Caco-2 (cell line): ENCODE measurements at regions not wholly inside any gene's neighbourhood (a gene's known extent, or its start where the extent isn't known, plus 50 kb on each side); places are given as distances from the start of the nearest gene placed in this dataset.

Experiments
- BruUV-seq: library from RNA; stranded (reverse); fragments of 400-500 nt; replicated peaks from 2 replicates; lab custom pipeline; 2021; lab: Mats Ljungman, UMichigan
- CTCF ChIA-PET: fragments of 300-600 bp; sonication (Branson Sonifier 250); formaldehyde crosslinking; loops from one replicate; lab custom pipeline; 2022; ENCODE audit warnings: antibody characterized with exemption; lab: Charles Lee
- POLR2A ChIA-PET: fragments of 300-600 bp; sonication (Branson Sonifier 250); formaldehyde crosslinking; loops from one replicate; lab custom pipeline; 2022; ENCODE audit warnings: antibody characterized with exemption; lab: Charles Lee
- DNase-seq, 2 experiments: peaks; one replicate each; pipeline versions ENCODE4 v3.0.0 to v3.0.0-alpha.2; 2020 to 2022
- H3K27me3 ChIP-seq: replicated peaks from 2 replicates; pipeline ENCODE4 v1.6.0; 2011; ENCODE audit warnings: low read length; ENCODE audit not compliant: control insufficient read depth, insufficient read depth
- H3K36me3 ChIP-seq: 2 replicates; pipeline ENCODE4 v1.5.1; 2011; ENCODE audit warnings: low read length; ENCODE audit not compliant: control insufficient read depth, insufficient read depth
- H3K4me1 ChIP-seq: fragments of 250-450 bp; sonication (Bioruptor Pico); 2 replicates; pipeline ENCODE4 v1.5.1; 2020; ENCODE audit warnings: mild to moderate bottlenecking
- H3K4me3 ChIP-seq: 2 replicates; pipeline ENCODE4 v1.5.1; 2011; ENCODE audit warnings: low read depth, mild to moderate bottlenecking, control low read depth, low read length
- H3K9me3 ChIP-seq: fragments of 250-450 bp; sonication (Bioruptor Pico); 2 replicates; pipeline ENCODE4 v1.5.1; 2020; ENCODE audit warnings: mild to moderate bottlenecking, moderate library complexity
- H3K27ac Mint-ChIP-seq: one replicate; pipeline ENCODE4 v1.8.0; 2022; ENCODE audit warnings: mixed read lengths; ENCODE audit not compliant: unreplicated experiment
- H3K27me3 Mint-ChIP-seq: one replicate; pipeline ENCODE4 v1.8.0; 2022; ENCODE audit warnings: mixed read lengths; ENCODE audit not compliant: insufficient read depth, unreplicated experiment
- H3K36me3 Mint-ChIP-seq: one replicate; pipeline ENCODE4 v1.8.0; 2022; ENCODE audit warnings: mild to moderate bottlenecking, mixed read lengths; ENCODE audit not compliant: insufficient read depth, unreplicated experiment
- H3K4me1 Mint-ChIP-seq: one replicate; pipeline ENCODE4 v1.8.0; 2022; ENCODE audit warnings: low read depth, mixed read lengths; ENCODE audit not compliant: unreplicated experiment
- H3K4me3 Mint-ChIP-seq: one replicate; pipeline ENCODE4 v1.8.0; 2022; ENCODE audit warnings: mild to moderate bottlenecking, moderate library complexity, mixed read lengths; ENCODE audit not compliant: unreplicated experiment
- H3K9me3 Mint-ChIP-seq: one replicate; pipeline ENCODE4 v1.8.0; 2022; ENCODE audit warnings: mixed read lengths; ENCODE audit not compliant: unreplicated experiment
- CTCF ChIP-seq, 2 experiments: fragments of 200-600 bp in 1 of 2; IDR thresholded peaks; 1 replicate in 1 of 2; 2 replicates in 1 of 2; pipeline versions ENCODE4 v1.5.1 to v1.8.0; 2011 to 2022; ENCODE audit warnings: antibody characterized with exemption in 1 of 2, control low read depth in 1 of 2, inconsistent platforms in 1 of 2, low read depth in 1 of 2, low read length in 1 of 2, mild to moderate bottlenecking in 1 of 2, moderate library complexity in 1 of 2; ENCODE audit not compliant: insufficient read depth in 1 of 2, severe bottlenecking in 1 of 2, unreplicated experiment in 1 of 2
- intact Hi-C: fragments of 100-400 bp; cut with micrococcal nuclease; formaldehyde crosslinking; loops from one replicate; pipeline ENCODE4 v1.10.0; 2022; ENCODE audit not compliant: unreplicated experiment

GRCh38 chr2:198308368-198308767 is 504.0 kb downstream of the PLCL1 start:
- intact Hi-C loops: no loop called here
- Histone ChIP-seq H3K4me3 (no peak overlapping the region), H3K36me3 (no peaks in the 10 kb centered on the region), H3K9me3 (no peaks in the 10 kb centered on the region), H3K4me1 (0 out of 2 replicates have a peak, but pooled peaks cover 3% of the 10 kb centered on the region), H3K27me3 (no peaks in the 10 kb centered on the region; the same call in 1 of the 2 replicates)
- Mint-ChIP-seq H3K27me3 (peaks cover 8% of the 10 kb centered on the region), H3K4me3 (no peak overlapping the region), H3K9me3 (no peaks in the 10 kb centered on the region), H3K36me3 (no peaks in the 10 kb centered on the region), H3K27ac (no peak overlapping the region), H3K4me1 (no peaks in the 10 kb centered on the region)
- no TSS peak for BruUV-seq
- CTCF ChIA-PET: no interaction called here
- TF ChIP-seq CTCF (IDR thresholded peaks at IDR 0.05; ENCODE audit: insufficient read depth in 1 of 2, low read depth in 1 of 2, low read length in 1 of 2, severe bottlenecking in 1 of 2, unreplicated experiment in 1 of 2): no peak
- no peak for DNase-seq
- POLR2A ChIA-PET: no interaction called here

DNA sequence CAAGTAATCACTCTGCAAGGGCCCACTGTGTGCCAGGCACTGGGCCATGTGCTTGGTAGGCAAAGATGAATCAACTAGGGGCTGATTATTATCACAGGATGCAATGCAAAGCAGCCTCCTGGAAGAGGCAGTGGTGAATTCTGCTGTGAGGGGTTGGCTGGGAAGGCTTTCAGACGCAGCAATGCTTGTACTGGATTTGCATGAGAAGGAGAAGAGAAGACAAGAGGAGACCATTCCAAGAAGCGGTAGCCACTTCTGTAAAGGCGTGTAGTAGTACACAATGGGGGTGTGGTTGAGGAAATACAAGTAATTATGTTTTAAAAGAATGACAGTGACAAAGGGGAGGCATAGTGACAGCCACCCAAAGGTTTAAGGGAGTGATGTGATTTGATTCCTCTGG is 502.7 kb downstream of the PLCL1 start:
- Histone ChIP-seq H3K27me3 (no peaks in the 10 kb centered on the region; the same call in 1 of the 2 replicates), H3K36me3 (no peaks in the 10 kb centered on the region), H3K4me3 (no peak overlapping the region), H3K4me1 (0 out of 2 replicates have a peak, but pooled peaks cover 3% of the 10 kb centered on the region), H3K9me3 (no peaks in the 10 kb centered on the region)
- intact Hi-C loops: no loop called here
- TF ChIP-seq CTCF (IDR thresholded peaks at IDR 0.05; ENCODE audit: insufficient read depth in 1 of 2, low read depth in 1 of 2, low read length in 1 of 2, severe bottlenecking in 1 of 2, unreplicated experiment in 1 of 2): no peak
- ChIA-PET CTCF (no interaction called here), POLR2A (no interaction called here)
- Mint-ChIP-seq H3K4me1 (no peaks in the 10 kb centered on the region), H3K9me3 (no peaks in the 10 kb centered on the region), H3K4me3 (no peak overlapping the region), H3K27me3 (peaks cover 4% of the 10 kb centered on the region), H3K36me3 (no peaks in the 10 kb centered on the region), H3K27ac (no peak overlapping the region)
- DNase-seq: no peak
- BruUV-seq: no TSS peak

- H3K4me3 Mint-ChIP-seq: no peak overlapping the region
- H3K4me1 ChIP-seq: 0 out of 2 replicates have a peak, but pooled peaks cover 3% of the 10 kb centered on the region
- CTCF ChIA-PET: no interaction called here
- TF ChIP-seq CTCF (IDR thresholded peaks at IDR 0.05; ENCODE audit: insufficient read depth in 1 of 2, low read depth in 1 of 2, low read length in 1 of 2, severe bottlenecking in 1 of 2, unreplicated experiment in 1 of 2): no peak
- H3K36me3 ChIP-seq: no peaks in the 10 kb centered on the region
- H3K9me3 ChIP-seq: no peaks in the 10 kb centered on the region
- intact Hi-C loops: no loop called here
- H3K27ac Mint-ChIP-seq: no peak overlapping the region
- H3K27me3 Mint-ChIP-seq: peaks cover 14% of the 10 kb centered on the region
- BruUV-seq: no TSS peak
- DNase-seq: no peak
- H3K9me3 Mint-ChIP-seq: no peaks in the 10 kb centered on the region
- H3K4me1 Mint-ChIP-seq: no peaks in the 10 kb centered on the region
- H3K4me3 ChIP-seq: no peak overlapping the region
- POLR2A ChIA-PET: no interaction called here
- H3K36me3 Mint-ChIP-seq: no peaks in the 10 kb centered on the region
- no peaks in the 10 kb centered on the region; the same call in 1 of the 2 replicates for H3K27me3 ChIP-seq
Observed at GRCh38 chr2:198304859-198305258, 500.5 kb downstream of the PLCL1 start.
